ENCODE measurements at regions not wholly inside any gene's neighbourhood (a gene's known extent, or its start where the extent isn't known, plus 50 kb on each side); places are given as distances from the start of the nearest gene placed in this dataset.

DNA sequence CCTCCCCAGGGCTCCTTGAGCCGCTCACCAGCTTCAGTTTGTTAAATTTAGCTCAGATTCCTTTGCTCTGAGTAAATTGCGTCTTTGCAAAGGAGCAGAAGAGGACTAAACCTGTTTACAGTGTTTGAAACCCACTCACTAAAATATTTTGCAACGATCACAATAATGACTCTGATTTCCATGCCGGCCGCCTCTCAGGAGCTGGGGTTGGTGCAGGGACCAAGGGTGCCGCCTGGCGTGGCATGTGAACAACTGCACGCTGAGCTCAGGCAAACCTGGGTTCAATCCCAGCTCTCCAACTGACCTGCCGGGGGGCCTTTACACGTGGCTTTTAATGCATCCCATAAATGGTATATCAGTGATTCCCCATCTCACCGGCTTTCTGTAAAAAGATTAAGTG, 68.7 kb upstream of the CACNA1A start:
- peaks cover 9% of the 10 kb centered on the region for H3K4me1 Mint-ChIP-seq (ENCODE audit: low read depth, unreplicated experiment)
- peaks cover 11% of the 10 kb centered on the region for H3K27me3 Mint-ChIP-seq (ENCODE audit: unreplicated experiment)
- H3K27ac Mint-ChIP-seq (ENCODE audit: unreplicated experiment): no peak overlapping the region
- H3K4me3 Mint-ChIP-seq (ENCODE audit: unreplicated experiment): no peak overlapping the region
- TF ChIP-seq, protein P1, sequence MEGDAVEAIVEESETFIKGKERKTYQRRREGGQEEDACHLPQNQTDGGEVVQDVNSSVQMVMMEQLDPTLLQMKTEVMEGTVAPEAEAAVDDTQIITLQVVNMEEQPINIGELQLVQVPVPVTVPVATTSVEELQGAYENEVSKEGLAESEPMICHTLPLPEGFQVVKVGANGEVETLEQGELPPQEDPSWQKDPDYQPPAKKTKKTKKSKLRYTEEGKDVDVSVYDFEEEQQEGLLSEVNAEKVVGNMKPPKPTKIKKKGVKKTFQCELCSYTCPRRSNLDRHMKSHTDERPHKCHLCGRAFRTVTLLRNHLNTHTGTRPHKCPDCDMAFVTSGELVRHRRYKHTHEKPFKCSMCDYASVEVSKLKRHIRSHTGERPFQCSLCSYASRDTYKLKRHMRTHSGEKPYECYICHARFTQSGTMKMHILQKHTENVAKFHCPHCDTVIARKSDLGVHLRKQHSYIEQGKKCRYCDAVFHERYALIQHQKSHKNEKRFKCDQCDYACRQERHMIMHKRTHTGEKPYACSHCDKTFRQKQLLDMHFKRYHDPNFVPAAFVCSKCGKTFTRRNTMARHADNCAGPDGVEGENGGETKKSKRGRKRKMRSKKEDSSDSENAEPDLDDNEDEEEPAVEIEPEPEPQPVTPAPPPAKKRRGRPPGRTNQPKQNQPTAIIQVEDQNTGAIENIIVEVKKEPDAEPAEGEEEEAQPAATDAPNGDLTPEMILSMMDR (IDR thresholded peaks at IDR 0.05; ENCODE audit: partially characterized antibody, unreplicated experiment): peak; percentile 16
- H3K9me3 Mint-ChIP-seq (ENCODE audit: unreplicated experiment): peaks cover 7% of the 10 kb centered on the region
- peak; percentile 31 for DNase-seq
- peaks cover 26% of the 10 kb centered on the region for H3K36me3 Mint-ChIP-seq (ENCODE audit: unreplicated experiment)

DNA sequence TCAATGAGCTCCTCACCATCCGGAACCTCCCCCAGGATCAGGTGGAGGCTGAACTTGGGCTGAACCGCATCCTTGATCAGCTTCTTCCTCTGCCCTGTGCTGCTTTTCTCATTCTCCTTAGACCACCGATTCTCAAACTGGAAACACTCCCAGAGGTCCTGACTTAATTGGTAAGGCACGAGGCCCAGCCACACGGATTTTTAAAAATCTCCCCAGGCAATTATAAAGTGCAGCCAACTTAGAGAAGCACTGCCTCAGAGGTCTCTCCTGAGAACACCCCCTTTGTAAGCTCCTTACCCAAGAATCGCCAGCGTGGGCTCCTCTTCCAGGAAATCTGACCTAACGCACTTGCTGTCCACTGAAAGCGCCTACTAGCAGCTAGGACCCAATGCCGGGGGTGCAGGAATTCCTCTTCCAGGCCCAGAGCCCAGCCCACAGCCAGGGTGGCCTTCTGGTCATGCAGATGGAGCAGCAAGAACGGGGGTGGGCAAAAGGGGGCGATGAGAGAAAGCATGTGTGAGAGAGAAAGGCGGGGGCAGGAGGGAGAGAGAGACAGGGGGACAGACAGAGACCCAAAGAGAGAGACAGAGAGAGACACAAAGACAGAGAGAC, 66.9 kb upstream of the CACNA1A start:
- H3K27me3 Mint-ChIP-seq (ENCODE audit: unreplicated experiment): peaks cover 9% of the 10 kb centered on the region
- H3K9me3 Mint-ChIP-seq (ENCODE audit: unreplicated experiment): peaks cover 7% of the 10 kb centered on the region
- peaks cover 22% of the 10 kb centered on the region for H3K36me3 Mint-ChIP-seq (ENCODE audit: unreplicated experiment)
- H3K4me1 Mint-ChIP-seq (ENCODE audit: low read depth, unreplicated experiment): peaks cover 9% of the 10 kb centered on the region
- H3K27ac Mint-ChIP-seq (ENCODE audit: unreplicated experiment): no peak overlapping the region
- TF ChIP-seq, protein P1 (IDR thresholded peaks at IDR 0.05; ENCODE audit: partially characterized antibody, unreplicated experiment): no peak
- peak; percentile 19 for DNase-seq
- no peak overlapping the region for H3K4me3 Mint-ChIP-seq (ENCODE audit: unreplicated experiment)

DNA sequence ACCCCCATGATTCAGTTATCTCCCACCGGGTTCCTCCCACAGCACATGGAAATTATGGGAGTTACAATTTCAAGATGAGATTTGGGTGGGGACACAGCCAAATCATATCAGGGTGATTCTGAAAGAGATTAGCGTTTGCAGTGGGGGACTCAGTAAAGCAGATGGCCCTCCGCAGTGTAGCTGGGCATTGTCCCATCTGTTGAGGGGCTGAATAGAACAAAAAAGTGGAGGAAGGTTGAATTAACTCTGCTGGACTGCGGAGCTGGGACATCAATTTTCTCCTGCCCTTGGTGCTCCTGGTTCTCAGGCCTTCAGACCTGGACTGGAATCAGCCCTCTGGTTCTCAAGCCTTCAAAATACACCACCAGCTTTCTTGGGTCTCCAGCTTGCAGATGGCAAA, 55.2 kb upstream of the CACNA1A start:
- TF ChIP-seq, protein P1 (IDR thresholded peaks at IDR 0.05; ENCODE audit: partially characterized antibody, unreplicated experiment): no peak
- H3K4me3 Mint-ChIP-seq (ENCODE audit: unreplicated experiment): no peak overlapping the region
- no peak for DNase-seq
- H3K27ac Mint-ChIP-seq (ENCODE audit: unreplicated experiment): no peak overlapping the region
- H3K9me3 Mint-ChIP-seq (ENCODE audit: unreplicated experiment): peaks cover 2% of the 10 kb centered on the region
- peaks cover 15% of the 10 kb centered on the region for H3K36me3 Mint-ChIP-seq (ENCODE audit: unreplicated experiment)
- H3K27me3 Mint-ChIP-seq (ENCODE audit: unreplicated experiment): peaks cover 1% of the 10 kb centered on the region
- H3K4me1 Mint-ChIP-seq (ENCODE audit: low read depth, unreplicated experiment): no peaks in the 10 kb centered on the region

DNA sequence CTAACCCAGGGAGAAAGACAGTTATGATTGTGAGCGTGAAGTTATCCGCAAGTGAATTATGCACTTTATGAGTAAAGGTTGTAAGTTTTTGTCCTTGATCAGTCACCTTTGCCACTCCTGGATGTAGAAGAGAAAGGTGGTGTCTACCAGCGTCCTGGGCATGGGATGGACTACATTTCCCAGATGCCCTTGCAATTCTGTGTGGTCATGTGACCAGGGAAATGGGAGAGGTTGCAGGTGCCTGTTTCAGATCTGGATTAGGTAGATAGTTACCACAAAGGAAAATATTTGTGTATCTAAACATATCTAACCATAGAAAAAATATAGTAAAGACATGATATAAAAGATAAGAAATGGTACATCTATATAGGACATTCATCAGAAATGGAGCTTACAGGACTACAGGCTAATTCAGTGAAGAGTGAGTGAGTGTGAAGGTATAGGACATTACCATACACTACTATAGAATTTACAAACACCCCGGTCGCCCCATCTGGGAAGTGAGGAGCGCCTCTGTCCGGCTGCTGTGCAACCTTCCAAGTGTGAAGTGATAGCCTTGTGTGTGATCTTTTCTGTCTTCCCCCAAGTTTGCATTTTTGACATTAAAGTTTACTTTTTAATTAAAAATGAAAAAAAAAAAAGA, 51.6 kb upstream of the CACNA1A start:
- H3K27ac Mint-ChIP-seq (ENCODE audit: unreplicated experiment): no peak overlapping the region
- DNase-seq: no peak
- H3K9me3 Mint-ChIP-seq (ENCODE audit: unreplicated experiment): no peaks in the 10 kb centered on the region
- TF ChIP-seq, protein P1 (IDR thresholded peaks at IDR 0.05; ENCODE audit: partially characterized antibody, unreplicated experiment): no peak
- H3K36me3 Mint-ChIP-seq (ENCODE audit: unreplicated experiment): peaks cover 10% of the 10 kb centered on the region
- peaks cover 1% of the 10 kb centered on the region for H3K27me3 Mint-ChIP-seq (ENCODE audit: unreplicated experiment)
- no peaks in the 10 kb centered on the region for H3K4me1 Mint-ChIP-seq (ENCODE audit: low read depth, unreplicated experiment)
- no peak overlapping the region for H3K4me3 Mint-ChIP-seq (ENCODE audit: unreplicated experiment)

DNA sequence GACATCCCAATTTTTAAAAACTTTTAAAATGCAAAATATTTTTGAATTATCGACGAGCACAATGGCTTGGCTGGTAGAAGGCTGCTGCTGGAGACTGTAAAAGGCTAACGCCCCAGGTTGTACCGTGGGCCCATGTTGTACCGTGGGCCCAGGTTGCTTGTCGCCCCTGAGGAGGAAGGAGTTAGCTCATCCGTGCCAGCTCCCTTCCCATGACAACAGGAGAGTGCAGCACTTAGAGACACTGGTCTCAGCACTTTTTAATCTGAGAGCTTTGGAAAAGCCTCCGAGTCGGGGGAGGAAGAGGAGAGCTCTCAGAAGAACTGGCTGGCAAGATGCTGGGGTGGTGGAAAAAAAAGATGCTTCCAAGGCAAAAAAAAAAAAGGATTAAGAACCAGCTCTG, 50.3 kb upstream of the CACNA1A start:
- H3K4me1 Mint-ChIP-seq (ENCODE audit: low read depth, unreplicated experiment): no peaks in the 10 kb centered on the region
- H3K4me3 Mint-ChIP-seq (ENCODE audit: unreplicated experiment): no peak overlapping the region
- TF ChIP-seq, protein P1 (IDR thresholded peaks at IDR 0.05; ENCODE audit: partially characterized antibody, unreplicated experiment): no peak
- peaks cover 1% of the 10 kb centered on the region for H3K27me3 Mint-ChIP-seq (ENCODE audit: unreplicated experiment)
- no peak overlapping the region for H3K27ac Mint-ChIP-seq (ENCODE audit: unreplicated experiment)
- no peak for DNase-seq
- peaks cover 13% of the 10 kb centered on the region for H3K36me3 Mint-ChIP-seq (ENCODE audit: unreplicated experiment)
- H3K9me3 Mint-ChIP-seq (ENCODE audit: unreplicated experiment): peaks cover 2% of the 10 kb centered on the region
